BLaER1 (cell line): ENCODE measurements at regions not wholly inside any gene's neighbourhood (a gene's known extent, or its start where the extent isn't known, plus 50 kb on each side); places are given as distances from the start of the nearest gene placed in this dataset.
"Not testable (repeated sequence)": the region's sequence is repeated elsewhere in the genome, so short reads cannot be mapped to it uniquely, and the experiment has no call there.

Source experiments
- H3K27ac ChIP-seq: shearing (Covaris generic); formaldehyde crosslinking; 2 replicates; pipeline ENCODE4 v1.8.1; 2022
- H3K27me3 ChIP-seq: shearing (Covaris generic); formaldehyde crosslinking; 2 replicates; pipeline ENCODE4 v1.8.1; 2022
- H3K36me3 ChIP-seq: shearing (Covaris generic); formaldehyde crosslinking; 2 replicates; pipeline ENCODE4 v1.8.1; 2022
- H3K4me1 ChIP-seq: shearing (Covaris generic); formaldehyde crosslinking; 2 replicates; pipeline ENCODE4 v1.8.1; 2022
- H3K4me2 ChIP-seq: shearing (Covaris generic); formaldehyde crosslinking; 2 replicates; pipeline ENCODE4 v1.8.1; 2022
- H3K4me3 ChIP-seq: shearing (Covaris generic); formaldehyde crosslinking; 2 replicates; pipeline ENCODE4 v1.8.1; 2022
- H3K9ac ChIP-seq: shearing (Covaris generic); formaldehyde crosslinking; 2 replicates; pipeline ENCODE4 v1.8.1; 2022
- H3K9me3 ChIP-seq: shearing (Covaris generic); formaldehyde crosslinking; 2 replicates; pipeline ENCODE4 v1.8.1; 2022
- H4K20me1 ChIP-seq: shearing (Covaris generic); formaldehyde crosslinking; 2 replicates; pipeline ENCODE4 v1.8.1; 2022
- Cebpa-rat ChIP-seq: shearing (Covaris generic); IDR thresholded peaks from 2 replicates; pipeline ENCODE4 v1.8.1; 2022

GRCh38 chr1:60849401-60849800, 233.0 kb upstream of the NFIA start:
- Histone ChIP-seq H3K4me1 (no peaks in the 10 kb centered on the region), H3K4me2 (no peak overlapping the region), H3K9me3 (peaks cover 21% of the 10 kb centered on the region), H3K4me3 (no peak overlapping the region), H3K9ac (no peak overlapping the region), H3K27me3 (no peaks in the 10 kb centered on the region), H4K20me1 (no peaks in the 10 kb centered on the region), H3K27ac (no peak overlapping the region), H3K36me3 (no peaks in the 10 kb centered on the region)
- TF ChIP-seq Cebpa-rat: no peak

GRCh38 chr1:60848583-60849188, 233.7 kb upstream of the NFIA start:
- Histone ChIP-seq H3K36me3 (no peaks in the 10 kb centered on the region), H3K9ac (no peak overlapping the region), H3K4me2 (no peak overlapping the region), H3K9me3 (peaks cover 23% of the 10 kb centered on the region), H4K20me1 (no peaks in the 10 kb centered on the region), H3K4me3 (no peak overlapping the region), H3K27me3 (no peaks in the 10 kb centered on the region), H3K27ac (no peak overlapping the region), H3K4me1 (no peaks in the 10 kb centered on the region)
- no peak for TF ChIP-seq Cebpa-rat

- Histone ChIP-seq H3K27ac (no peak overlapping the region), H3K4me1 (no peaks in the 10 kb centered on the region), H4K20me1 (no peaks in the 10 kb centered on the region), H3K27me3 (no peaks in the 10 kb centered on the region), H3K4me2 (no peak overlapping the region), H3K9me3 (peaks cover 23% of the 10 kb centered on the region), H3K36me3 (no peaks in the 10 kb centered on the region), H3K9ac (no peak overlapping the region), H3K4me3 (no peak overlapping the region)
- TF ChIP-seq Cebpa-rat: no peak
Observed at GRCh38 chr1:60847855-60848582, 234.3 kb upstream of the NFIA start.

GRCh38 chr1:60847391-60847790, 235.0 kb upstream of the NFIA start:
- no peak overlapping the region for H3K4me3 ChIP-seq
- no peaks in the 10 kb centered on the region for H3K27me3 ChIP-seq
- no peaks in the 10 kb centered on the region for H3K4me1 ChIP-seq
- H3K9ac ChIP-seq: no peak overlapping the region
- H3K27ac ChIP-seq: no peak overlapping the region
- H3K4me2 ChIP-seq: no peak overlapping the region
- TF ChIP-seq Cebpa-rat: no peak
- no peaks in the 10 kb centered on the region for H4K20me1 ChIP-seq
- H3K36me3 ChIP-seq: no peaks in the 10 kb centered on the region
- peaks cover 23% of the 10 kb centered on the region for H3K9me3 ChIP-seq

GRCh38 chr1:60845659-60846058, 236.7 kb upstream of the NFIA start:
- H3K27ac ChIP-seq, H3K9ac ChIP-seq, H3K4me3 ChIP-seq, H3K4me2 ChIP-seq, H3K36me3 ChIP-seq, H3K27me3 ChIP-seq, H4K20me1 ChIP-seq, H3K4me1 ChIP-seq: not testable (repeated sequence)
- peaks cover 23% of the 10 kb centered on the region for H3K9me3 ChIP-seq

GRCh38 chr1:60842304-60842703, 240.1 kb upstream of the NFIA start:
- Histone ChIP-seq H3K27me3 (no peaks in the 10 kb centered on the region), H3K4me3 (no peak overlapping the region), H3K36me3 (no peaks in the 10 kb centered on the region), H3K9me3 (peaks cover 11% of the 10 kb centered on the region; the same call in 1 of the 2 replicates), H3K4me1 (no peaks in the 10 kb centered on the region), H3K27ac (no peak overlapping the region), H3K9ac (no peak overlapping the region), H4K20me1 (no peaks in the 10 kb centered on the region), H3K4me2 (no peak overlapping the region)
- TF ChIP-seq Cebpa-rat: no peak

- H3K9ac ChIP-seq: no peak overlapping the region
- H3K9me3 ChIP-seq: peaks cover 11% of the 10 kb centered on the region; the same call in 1 of the 2 replicates
- H3K4me2 ChIP-seq: no peak overlapping the region
- no peaks in the 10 kb centered on the region for H3K27me3 ChIP-seq
- no peak for TF ChIP-seq Cebpa-rat
- no peaks in the 10 kb centered on the region for H4K20me1 ChIP-seq
- no peaks in the 10 kb centered on the region for H3K36me3 ChIP-seq
- H3K4me1 ChIP-seq: no peaks in the 10 kb centered on the region
- H3K27ac ChIP-seq: no peak overlapping the region
- no peak overlapping the region for H3K4me3 ChIP-seq
Observed at GRCh38 chr1:60841116-60842046, 241.0 kb upstream of the NFIA start.

- H3K27me3 ChIP-seq, H3K9ac ChIP-seq, H3K4me3 ChIP-seq, H3K4me2 ChIP-seq, H3K27ac ChIP-seq, H3K36me3 ChIP-seq, H3K4me1 ChIP-seq, H4K20me1 ChIP-seq: not testable (repeated sequence)
- H3K9me3 ChIP-seq: peaks cover 10% of the 10 kb centered on the region; the same call in 1 of the 2 replicates
Observed at GRCh38 chr1:60840476-60840875, 241.9 kb upstream of the NFIA start.

- TF ChIP-seq Cebpa-rat: no peak
Observed at GRCh38 chr1:60835649-60836048, 246.7 kb upstream of the NFIA start.

GRCh38 chr1:60833173-60833572, 249.2 kb upstream of the NFIA start:
- peak overlapping the region; percentile 16; the same call in 1 of the 2 replicates for H3K27ac ChIP-seq
- H3K36me3 ChIP-seq: no peaks in the 10 kb centered on the region
- no peaks in the 10 kb centered on the region for H3K9me3 ChIP-seq
- H4K20me1 ChIP-seq: no peaks in the 10 kb centered on the region
- H3K4me2 ChIP-seq: peak overlapping the region; percentile 74
- TF ChIP-seq Cebpa-rat: no peak
- H3K9ac ChIP-seq: no peak overlapping the region
- peaks cover 23% of the 10 kb centered on the region for H3K4me1 ChIP-seq
- H3K4me3 ChIP-seq: no peak overlapping the region
- no peaks in the 10 kb centered on the region for H3K27me3 ChIP-seq

More at GRCh38 chr1:60835649-60836048, 246.7 kb upstream of the NFIA start:
- H3K4me2 ChIP-seq: no peak overlapping the region
- no peaks in the 10 kb centered on the region for H3K9me3 ChIP-seq
- no peaks in the 10 kb centered on the region for H3K27me3 ChIP-seq
- H4K20me1 ChIP-seq: no peaks in the 10 kb centered on the region
- H3K36me3 ChIP-seq: no peaks in the 10 kb centered on the region
- no peak overlapping the region for H3K9ac ChIP-seq
- peaks cover 23% of the 10 kb centered on the region for H3K4me1 ChIP-seq
- H3K4me3 ChIP-seq: no peak overlapping the region
- no peak overlapping the region for H3K27ac ChIP-seq
